GM12874 (cell line): ENCODE measurements at regions not wholly inside any gene's neighbourhood (a gene's known extent, or its start where the extent isn't known, plus 50 kb on each side); places are given as distances from the start of the nearest gene placed in this dataset.

Experiments used
- CTCF ChIP-seq: IDR thresholded peaks from 2 replicates; pipeline ENCODE4 v1.5.1; 2011; ENCODE audit warnings: low read depth, mild to moderate bottlenecking, control low read depth, low read length, moderate library complexity; ENCODE audit not compliant: insufficient read depth

- no peak for TF ChIP-seq CTCF
Observed at GRCh38 chr6:154598399-154598798, 87.9 kb upstream of the CNKSR3 start.

GRCh38 chr6:154602296-154602695 lies 91.8 kb upstream of the CNKSR3 start:
- no peak for TF ChIP-seq CTCF

GRCh38 chr6:154602708-154603107 lies 92.2 kb upstream of the CNKSR3 start:
- no peak for TF ChIP-seq CTCF

GRCh38 chr6:154604119-154604518 lies 93.6 kb upstream of the CNKSR3 start:
- TF ChIP-seq CTCF, result no peak

DNA sequence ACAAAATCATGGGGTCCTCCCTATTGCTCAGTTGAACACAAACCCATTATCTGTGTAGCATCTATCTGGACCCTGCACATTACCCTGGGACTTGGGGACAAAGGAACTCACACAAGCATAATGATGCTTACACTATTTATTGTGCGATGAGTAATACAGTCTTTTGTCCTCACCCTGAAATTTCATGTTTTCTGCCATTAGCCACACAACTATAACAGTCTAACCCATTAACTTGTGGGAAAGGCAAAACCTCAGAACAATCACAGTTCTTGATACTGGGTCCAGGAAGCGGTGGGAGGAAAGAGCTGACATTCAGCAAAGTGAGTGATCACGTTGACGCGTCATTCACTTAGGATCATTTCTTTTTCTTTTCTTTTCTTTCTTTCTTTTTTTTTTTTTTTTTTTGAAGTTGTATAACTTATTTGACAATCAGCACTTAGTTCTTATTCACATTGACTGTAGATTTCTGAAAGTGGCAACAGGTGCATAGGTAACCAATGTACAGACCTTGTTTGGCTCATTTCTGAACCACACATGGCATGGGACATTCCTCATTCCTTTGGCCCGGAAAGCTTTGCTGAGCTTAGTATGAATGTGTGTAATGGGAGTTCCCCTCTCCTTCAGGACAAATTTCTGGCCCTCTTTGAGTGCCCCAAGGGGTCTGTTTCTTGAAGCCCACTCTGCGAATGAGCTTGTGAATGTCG lies 94.8 kb upstream of the CNKSR3 start:
- TF ChIP-seq CTCF, result no peak

DNA sequence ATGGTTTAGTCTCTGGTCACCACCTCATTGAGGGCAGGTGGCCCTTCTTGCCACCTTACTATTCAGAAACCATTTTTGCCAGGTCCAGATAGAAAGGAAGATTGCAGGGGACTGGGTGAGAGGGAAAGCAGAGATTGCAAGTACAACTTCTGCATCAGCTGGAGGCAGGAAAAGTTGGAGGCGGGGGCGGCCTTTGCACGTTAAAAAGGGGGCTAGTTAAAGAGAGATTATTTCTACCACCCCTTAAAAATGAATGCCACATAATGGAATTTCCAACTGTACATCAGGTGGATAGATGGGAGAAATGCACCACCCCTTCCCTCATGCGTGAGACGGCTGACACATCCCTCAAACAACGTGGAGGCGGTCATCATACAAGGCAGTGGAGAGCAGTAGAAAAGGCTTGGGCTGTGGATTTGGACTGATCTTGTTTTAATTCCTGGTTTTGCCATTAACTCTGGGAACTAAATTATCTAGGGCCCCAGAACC lies 95.4 kb upstream of the CNKSR3 start:
- no peak for TF ChIP-seq CTCF

DNA sequence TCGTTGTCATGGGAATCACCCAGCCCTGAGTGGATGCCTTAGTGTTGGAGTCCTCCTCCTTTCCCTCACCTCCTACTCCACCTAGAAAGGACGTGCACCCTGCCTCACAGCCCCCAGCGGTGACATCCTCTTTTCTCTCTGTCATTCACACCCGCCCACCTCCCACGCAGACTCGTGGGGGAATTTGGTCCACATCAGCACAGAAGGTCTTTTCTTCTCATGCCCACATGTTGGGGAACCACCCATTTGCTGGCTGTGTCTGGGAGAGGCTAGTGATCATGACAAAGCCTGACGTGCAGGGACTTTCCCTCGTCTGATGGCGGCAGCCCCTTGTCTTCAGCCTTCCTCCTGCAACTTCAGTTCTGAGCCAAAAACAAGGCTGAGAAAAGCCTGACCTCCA lies 96.0 kb upstream of the CNKSR3 start:
- no peak for TF ChIP-seq CTCF
